Astrocyte (in vitro differentiated cells and primary cell): ENCODE measurements at regions not wholly inside any gene's neighbourhood (a gene's known extent, or its start where the extent isn't known, plus 50 kb on each side); places are given as distances from the start of the nearest gene placed in this dataset.

Experiments used
- DNase-seq: peaks from one replicate; pipeline ENCODE4 v3.0.0-alpha.2; 2010; ENCODE audit warnings: low read depth
- FAIRE-seq: peaks from 2 replicates; lab custom pipeline; 2011; peaks lifted over from hg19 to GRCh38; lab: Jason Lieb, UNC
- H2AFZ ChIP-seq: 2 replicates; pipeline ENCODE4 v1.6.0; 2012; ENCODE audit warnings: low read depth, low read length, inconsistent platforms
- H3K27ac ChIP-seq: 2 replicates; pipeline ENCODE4 v1.5.1; 2011; ENCODE audit warnings: low read depth, low read length, inconsistent platforms
- H3K27me3 ChIP-seq: 2 replicates; pipeline ENCODE4 v1.6.0; 2011; ENCODE audit warnings: low read length, inconsistent platforms; ENCODE audit not compliant: insufficient read depth
- H3K36me3 ChIP-seq: 2 replicates; pipeline ENCODE4 v1.5.1; 2011; ENCODE audit warnings: low read length, inconsistent platforms; ENCODE audit not compliant: insufficient read depth
- H3K4me1 ChIP-seq: 2 replicates; pipeline ENCODE4 v1.5.1; 2011; ENCODE audit warnings: low read length, inconsistent platforms; ENCODE audit not compliant: insufficient read depth
- H3K4me2 ChIP-seq: 2 replicates; pipeline ENCODE4 v1.6.0; 2012; ENCODE audit warnings: low read length, inconsistent platforms
- H3K4me3 ChIP-seq: 2 replicates; pipeline ENCODE4 v1.5.1; 2011; ENCODE audit warnings: low read depth, mild to moderate bottlenecking, low read length, inconsistent platforms; ENCODE audit not compliant: insufficient read depth
- H3K79me2 ChIP-seq: 2 replicates; pipeline ENCODE4 v1.6.0; 2012; ENCODE audit warnings: mild to moderate bottlenecking, low read length, inconsistent platforms; ENCODE audit not compliant: insufficient read depth
- H3K9ac ChIP-seq: 2 replicates; pipeline ENCODE4 v1.6.0; 2012; ENCODE audit warnings: mild to moderate bottlenecking, low read length, inconsistent platforms
- H3K9me3 ChIP-seq: 2 replicates; pipeline ENCODE4 v1.5.1; 2012; ENCODE audit warnings: low read depth, mild to moderate bottlenecking, low read length, inconsistent platforms; ENCODE audit not compliant: insufficient read depth
- H4K20me1 ChIP-seq: 2 replicates; pipeline ENCODE4 v1.6.0; 2012; ENCODE audit warnings: low read length, inconsistent platforms; ENCODE audit not compliant: insufficient read depth
- H3K27ac Mint-ChIP-seq: one replicate; pipeline ENCODE4 v1.8.0; 2021; ENCODE audit warnings: mild to moderate bottlenecking, mixed read lengths; ENCODE audit not compliant: unreplicated experiment
- H3K27me3 Mint-ChIP-seq: one replicate; pipeline ENCODE4 v1.8.0; 2021; ENCODE audit warnings: low read depth, mixed read lengths; ENCODE audit not compliant: unreplicated experiment
- H3K36me3 Mint-ChIP-seq: one replicate; pipeline ENCODE4 v1.8.0; 2021; ENCODE audit warnings: low read depth, mixed read lengths; ENCODE audit not compliant: unreplicated experiment
- H3K4me1 Mint-ChIP-seq: one replicate; pipeline ENCODE4 v1.8.0; 2021; ENCODE audit warnings: low read depth, mixed read lengths; ENCODE audit not compliant: unreplicated experiment
- H3K4me3 Mint-ChIP-seq: one replicate; pipeline ENCODE4 v1.8.0; 2021; ENCODE audit warnings: mild to moderate bottlenecking, moderate library complexity, mixed read lengths; ENCODE audit not compliant: unreplicated experiment
- H3K9me3 Mint-ChIP-seq: one replicate; pipeline ENCODE4 v1.8.0; 2021; ENCODE audit warnings: mild to moderate bottlenecking, mixed read lengths; ENCODE audit not compliant: unreplicated experiment
- CTCF ChIP-seq: IDR thresholded peaks from 2 replicates; pipeline ENCODE4 v1.5.1; 2011; ENCODE audit warnings: low read depth, mild to moderate bottlenecking, inconsistent platforms, low read length, moderate library complexity; ENCODE audit not compliant: insufficient read depth
- EZH2 ChIP-seq: IDR thresholded peaks from 2 replicates; pipeline ENCODE4 v1.6.1; 2012; ENCODE audit warnings: mild to moderate bottlenecking, low read length, inconsistent platforms; ENCODE audit not compliant: insufficient read depth

- Mint-ChIP-seq H3K4me3 (no peak overlapping the region), H3K4me1 (peaks cover 6% of the 10 kb centered on the region), H3K9me3 (peaks cover 2% of the 10 kb centered on the region), H3K27ac (no peak overlapping the region), H3K36me3 (no peaks in the 10 kb centered on the region), H3K27me3 (peaks cover 12% of the 10 kb centered on the region)
- no peak for TF ChIP-seq EZH2
- TF ChIP-seq CTCF: no peak
- DNase-seq (peak; percentile 35), FAIRE-seq (no peak)
- Histone ChIP-seq H3K79me2 (no peaks in the 10 kb centered on the region), H3K36me3 (no peaks in the 10 kb centered on the region), H3K9ac (no peak overlapping the region), H3K27me3 (no peaks in the 10 kb centered on the region), H2AFZ (no peak overlapping the region), H3K4me1 (no peaks in the 10 kb centered on the region), H4K20me1 (no peaks in the 10 kb centered on the region), H3K4me3 (no peak overlapping the region), H3K4me2 (no peak overlapping the region), H3K9me3 (no peaks in the 10 kb centered on the region), H3K27ac (no peak overlapping the region)
Observed at GRCh38 chr18:24915547-24915946, 436.4 kb downstream of the ZNF521 start.

GRCh38 chr18:24917767-24918166, 434.2 kb downstream of the ZNF521 start:
- H3K79me2 ChIP-seq: no peaks in the 10 kb centered on the region

More at GRCh38 chr18:24917767-24918166, 434.2 kb downstream of the ZNF521 start:
- Histone ChIP-seq H3K4me3 (no peak overlapping the region), H4K20me1 (no peaks in the 10 kb centered on the region), H2AFZ (no peak overlapping the region), H3K36me3 (no peaks in the 10 kb centered on the region), H3K27me3 (no peaks in the 10 kb centered on the region), H3K27ac (no peak overlapping the region), H3K9ac (no peak overlapping the region), H3K4me1 (no peaks in the 10 kb centered on the region), H3K9me3 (no peaks in the 10 kb centered on the region), H3K4me2 (no peak overlapping the region)
- Mint-ChIP-seq H3K4me1 (peaks cover 11% of the 10 kb centered on the region), H3K27me3 (peaks cover 8% of the 10 kb centered on the region), H3K27ac (no peak overlapping the region), H3K4me3 (no peak overlapping the region), H3K36me3 (no peaks in the 10 kb centered on the region), H3K9me3 (peaks cover 2% of the 10 kb centered on the region)
- no peak for DNase-seq
- FAIRE-seq: no peak
- TF ChIP-seq EZH2: no peak
- TF ChIP-seq CTCF: no peak
